ENCODE measurements at regions not wholly inside any gene's neighbourhood (a gene's known extent, or its start where the extent isn't known, plus 50 kb on each side); places are given as distances from the start of the nearest gene placed in this dataset.

DNA sequence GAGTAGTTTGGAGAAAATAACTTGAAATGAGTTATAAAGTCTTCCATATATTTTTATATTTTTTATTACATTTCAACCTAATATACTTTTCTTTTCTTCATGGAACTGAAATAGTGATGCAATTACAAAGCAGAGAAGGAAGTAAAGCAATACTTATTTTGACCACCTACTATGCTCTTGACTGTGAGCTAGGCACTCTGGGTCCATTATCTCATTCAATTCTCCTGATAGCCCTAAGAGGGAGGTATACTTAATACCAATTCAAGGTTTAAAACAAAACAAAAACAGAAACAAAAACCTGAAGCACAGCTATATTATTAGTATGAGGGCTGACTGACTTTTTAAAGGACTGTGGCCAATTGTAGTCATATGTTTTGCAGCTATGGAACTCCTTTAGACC, 193.5 kb downstream of the MAD2L1 start:
- no peak overlapping the region for H3K4me3 ChIP-seq
- H3K27me3 ChIP-seq = no peaks in the 10 kb centered on the region
- no peak overlapping the region for H3K27ac ChIP-seq
- H3K4me1 ChIP-seq (replicated peaks in 1 of 2) = no peaks in the 10 kb centered on the region
- TF ChIP-seq POLR2A (IDR thresholded peaks at IDR 0.05) (no peak), CTCF (IDR thresholded peaks at IDR 0.05) (no peak)
- no peaks in the 10 kb centered on the region for H3K36me3 ChIP-seq (replicated peaks in 1 of 2)
- no peaks in the 10 kb centered on the region for H3K9me3 ChIP-seq (replicated peaks in 1 of 3)
- intact Hi-C loops (cut with DNase I) = no loop called here
- DNase-seq = no peak

DNA sequence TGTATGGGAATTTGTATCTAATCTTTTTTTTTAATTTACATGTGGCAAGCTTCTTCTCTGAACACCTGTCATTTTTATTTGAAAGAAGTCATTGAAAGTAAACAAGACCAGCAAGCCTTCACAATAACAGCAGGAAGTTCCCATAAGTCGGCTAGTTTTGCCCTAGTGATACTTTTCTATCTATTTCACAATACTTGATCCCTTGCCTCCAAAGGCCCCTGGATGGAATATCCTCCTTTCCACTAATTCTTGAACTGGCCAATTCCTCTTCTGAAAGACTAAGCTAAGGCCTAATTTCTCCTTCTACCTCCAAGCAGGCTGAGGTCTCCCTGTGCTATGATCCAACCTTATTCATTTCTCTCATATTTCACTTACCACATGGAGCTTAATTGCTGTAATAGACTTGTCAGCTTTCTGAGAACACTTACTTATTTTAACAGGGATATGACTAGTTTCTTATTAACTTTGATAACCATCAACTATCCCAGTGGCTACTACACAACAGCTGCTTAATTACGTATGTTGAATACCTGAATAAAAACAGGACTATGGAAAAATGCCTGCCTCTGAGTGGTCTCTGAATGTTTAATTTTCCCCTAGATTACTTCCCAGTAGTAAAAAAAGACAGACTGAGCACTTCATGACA, 194.2 kb downstream of the MAD2L1 start:
- no peaks in the 10 kb centered on the region for H3K27me3 ChIP-seq
- intact Hi-C loops (cut with DNase I) = no loop called here
- DNase-seq = no peak
- no peaks in the 10 kb centered on the region for H3K9me3 ChIP-seq (replicated peaks in 1 of 3)
- no peak for TF ChIP-seq CTCF (IDR thresholded peaks at IDR 0.05)
- no peak for TF ChIP-seq POLR2A (IDR thresholded peaks at IDR 0.05)
- 69 to 84% (median 83%) methylated on average over 2 of the region's 2 CpGs for WGBS, 4 donors
- no peak overlapping the region for H3K4me3 ChIP-seq
- H3K27ac ChIP-seq = no peak overlapping the region
- no peaks in the 10 kb centered on the region for H3K4me1 ChIP-seq (replicated peaks in 1 of 2)
- H3K36me3 ChIP-seq (replicated peaks in 1 of 2) = no peaks in the 10 kb centered on the region

DNA sequence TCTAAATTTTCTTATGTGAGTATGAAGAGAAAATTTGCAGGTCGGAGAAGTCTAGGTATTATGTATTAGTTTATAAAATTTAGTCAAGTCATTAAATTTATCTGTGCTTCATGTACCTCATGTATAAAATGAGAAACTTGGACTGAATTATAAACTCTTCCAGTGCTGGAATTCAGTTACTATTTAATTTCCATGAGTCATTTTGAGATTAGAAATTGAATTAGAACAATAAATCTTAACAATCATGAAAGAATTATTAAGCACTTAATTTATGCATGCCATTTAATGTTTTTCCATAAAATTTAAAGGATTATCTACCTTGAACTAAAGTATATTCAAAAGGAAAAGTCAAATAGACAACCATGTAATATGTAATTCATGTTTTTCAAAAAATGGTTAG, 195.8 kb downstream of the MAD2L1 start:
- Histone ChIP-seq H3K36me3 (replicated peaks in 1 of 2) (no peaks in the 10 kb centered on the region), H3K9me3 (replicated peaks in 1 of 3) (no peaks in the 10 kb centered on the region), H3K4me1 (replicated peaks in 1 of 2) (no peaks in the 10 kb centered on the region), H3K27me3 (no peaks in the 10 kb centered on the region), H3K4me3 (no peak overlapping the region), H3K27ac (no peak overlapping the region)
- no peak for TF ChIP-seq CTCF (IDR thresholded peaks at IDR 0.05)
- no peak for TF ChIP-seq POLR2A (IDR thresholded peaks at IDR 0.05)
- no peak for DNase-seq
- intact Hi-C loops (cut with DNase I) = no loop called here
- WGBS, 4 donors = 75 to 89% (median 81%) methylated on average over 1 of the region's 1 CpG

GRCh38 chr4:119865789-119866188, 200.9 kb downstream of the MAD2L1 start:
- TF ChIP-seq POLR2A (IDR thresholded peaks at IDR 0.05) = no peak
- no peak for TF ChIP-seq CTCF (IDR thresholded peaks at IDR 0.05)
- no peaks in the 10 kb centered on the region for H3K36me3 ChIP-seq (replicated peaks in 1 of 2)
- no peaks in the 10 kb centered on the region for H3K4me1 ChIP-seq (replicated peaks in 1 of 2)
- DNase-seq = no peak
- H3K9me3 ChIP-seq (replicated peaks in 1 of 3) = no peaks in the 10 kb centered on the region
- no peak overlapping the region for H3K4me3 ChIP-seq
- intact Hi-C loops (cut with DNase I) = no loop called here
- H3K27ac ChIP-seq = no peak overlapping the region
- H3K27me3 ChIP-seq = no peaks in the 10 kb centered on the region

All from adrenal gland (tissue), 9 donors.